Muscle of leg (tissue), 3 donors: ENCODE measurements at regions not wholly inside any gene's neighbourhood (a gene's known extent, or its start where the extent isn't known, plus 50 kb on each side); places are given as distances from the start of the nearest gene placed in this dataset.
"Not testable (repeated sequence)": the region's sequence is repeated elsewhere in the genome, so short reads cannot be mapped to it uniquely, and the experiment has no call there.

Experiments used
- DNase-seq: peaks from one replicate; pipeline ENCODE4 v3.0.0; 2013
- H3K27ac ChIP-seq: one replicate; pipeline ENCODE4 v1.5.1; 2013; ENCODE audit warnings: mild to moderate bottlenecking, low read length, control low read depth
- H3K27me3 ChIP-seq: one replicate; pipeline ENCODE4 v1.6.1; 2013; ENCODE audit warnings: low read length; ENCODE audit not compliant: control insufficient read depth, insufficient read depth
- H3K36me3 ChIP-seq: one replicate; pipeline ENCODE4 v1.6.1; 2013; ENCODE audit warnings: low read length; ENCODE audit not compliant: control insufficient read depth, insufficient read depth
- H3K4me1 ChIP-seq: one replicate; pipeline ENCODE4 v1.6.1; 2013; ENCODE audit warnings: low read length; ENCODE audit not compliant: control insufficient read depth, insufficient read depth
- H3K4me3 ChIP-seq: one replicate; pipeline ENCODE4 v1.5.1; 2013; ENCODE audit warnings: low read length, control low read depth
- H3K9me3 ChIP-seq: replicated peaks from 2 replicates; pipeline ENCODE4 v1.6.1; 2013; ENCODE audit warnings: low read depth, low read length; ENCODE audit not compliant: control insufficient read depth
- WGBS: methylation state at CpG from one replicate; pipeline ENCODE4 v1.1.5; 2013; ENCODE audit warnings: missing lambda C conversion rate; ENCODE audit not compliant: insufficient coverage; 5-methylcytosine and 5-hydroxymethylcytosine counted together

GRCh38 chr5:11392-11791 is 80.6 kb upstream of the PLEKHG4B start:
- H3K4me3 ChIP-seq, H3K36me3 ChIP-seq, H3K4me1 ChIP-seq, H3K27me3 ChIP-seq, H3K9me3 ChIP-seq, H3K27ac ChIP-seq, DNase-seq: not testable (repeated sequence)

GRCh38 chr5:11898-12297 is 80.1 kb upstream of the PLEKHG4B start:
- DNase-seq, result peak; percentile 65

GRCh38 chr5:13234-13633 is 78.7 kb upstream of the PLEKHG4B start:
- H3K27me3 ChIP-seq, result no peaks in the 10 kb centered on the region
- no peak overlapping the region for H3K27ac ChIP-seq
- no peak for DNase-seq
- 34% methylated on average over 3 of the region's 7 CpGs for WGBS
- H3K4me3 ChIP-seq, result no peak overlapping the region
- H3K4me1 ChIP-seq, result no peaks in the 10 kb centered on the region
- H3K36me3 ChIP-seq, result no peaks in the 10 kb centered on the region
- no peaks in the 10 kb centered on the region for H3K9me3 ChIP-seq

More at GRCh38 chr5:11898-12297, 80.1 kb upstream of the PLEKHG4B start:
- no peaks in the 10 kb centered on the region for H3K9me3 ChIP-seq
- no peak overlapping the region for H3K4me3 ChIP-seq
- WGBS, result 85% methylated on average over 12 of the region's 12 CpGs
- no peak overlapping the region for H3K27ac ChIP-seq
- no peaks in the 10 kb centered on the region for H3K36me3 ChIP-seq
- H3K4me1 ChIP-seq, result no peaks in the 10 kb centered on the region
- no peaks in the 10 kb centered on the region for H3K27me3 ChIP-seq

- DNase-seq, result not testable (repeated sequence)
- no CpG with 5 or more reads among the region's 2 CpGs for WGBS
Measured at GRCh38 chr5:14676-15075, 77.3 kb upstream of the PLEKHG4B start.

GRCh38 chr5:20276-20675 is 71.7 kb upstream of the PLEKHG4B start:
- not testable (repeated sequence) for H3K9me3 ChIP-seq, H3K4me1 ChIP-seq, DNase-seq, H3K36me3 ChIP-seq, H3K27ac ChIP-seq, H3K4me3 ChIP-seq, H3K27me3 ChIP-seq
- WGBS, result 70% methylated on average over 2 of the region's 6 CpGs

More at GRCh38 chr5:14676-15075, 77.3 kb upstream of the PLEKHG4B start:
- not testable (repeated sequence) for H3K27ac ChIP-seq, H3K4me1 ChIP-seq, H3K27me3 ChIP-seq, H3K9me3 ChIP-seq, H3K36me3 ChIP-seq, H3K4me3 ChIP-seq

GRCh38 chr5:21654-22233 is 70.2 kb upstream of the PLEKHG4B start:
- Histone ChIP-seq H3K4me3 (no peak overlapping the region), H3K4me1 (no peaks in the 10 kb centered on the region), H3K27me3 (no peaks in the 10 kb centered on the region), H3K27ac (no peak overlapping the region), H3K9me3 (no peaks in the 10 kb centered on the region), H3K36me3 (no peaks in the 10 kb centered on the region)
- WGBS, result 53% methylated on average over 3 of the region's 5 CpGs
- DNase-seq, result no peak

GRCh38 chr5:23907-24306 is 68.1 kb upstream of the PLEKHG4B start:
- not testable (repeated sequence) for H3K27me3 ChIP-seq, H3K4me3 ChIP-seq, H3K27ac ChIP-seq, H3K36me3 ChIP-seq, DNase-seq, H3K4me1 ChIP-seq, H3K9me3 ChIP-seq
- no CpG with 5 or more reads among the region's 6 CpGs for WGBS

- DNase-seq, H3K4me3 ChIP-seq, H3K27ac ChIP-seq, H3K4me1 ChIP-seq, H3K9me3 ChIP-seq, H3K27me3 ChIP-seq, H3K36me3 ChIP-seq: not testable (repeated sequence)
- no CpG with 5 or more reads among the region's 2 CpGs for WGBS
Measured at GRCh38 chr5:25067-25466, 66.9 kb upstream of the PLEKHG4B start.

GRCh38 chr5:30131-30530 is 61.8 kb upstream of the PLEKHG4B start:
- Histone ChIP-seq H3K9me3 (no peaks in the 10 kb centered on the region), H3K27me3 (no peaks in the 10 kb centered on the region), H3K36me3 (no peaks in the 10 kb centered on the region), H3K4me3 (no peak overlapping the region), H3K4me1 (no peaks in the 10 kb centered on the region), H3K27ac (no peak overlapping the region)
- no CpG with 5 or more reads among the region's 4 CpGs for WGBS
- no peak for DNase-seq

GRCh38 chr5:30556-30955 is 61.4 kb upstream of the PLEKHG4B start:
- not testable (repeated sequence) for H3K4me1 ChIP-seq, H3K4me3 ChIP-seq, H3K9me3 ChIP-seq, DNase-seq, H3K36me3 ChIP-seq, H3K27ac ChIP-seq, H3K27me3 ChIP-seq
- 50% methylated on average over 3 of the region's 6 CpGs for WGBS

GRCh38 chr5:32165-32564 is 59.8 kb upstream of the PLEKHG4B start:
- no peak for DNase-seq
- H3K27me3 ChIP-seq, result no peaks in the 10 kb centered on the region
- H3K36me3 ChIP-seq, result no peaks in the 10 kb centered on the region
- H3K4me1 ChIP-seq, result no peaks in the 10 kb centered on the region
- H3K27ac ChIP-seq, result no peak overlapping the region
- no peaks in the 10 kb centered on the region for H3K9me3 ChIP-seq
- no peak overlapping the region for H3K4me3 ChIP-seq
- WGBS, result 67% methylated on average over 2 of the region's 4 CpGs
